SHP77 treated with DMSO at 0.1 percent for 48 hours (cell line): ENCODE measurements at regions not wholly inside any gene's neighbourhood (a gene's known extent, or its start where the extent isn't known, plus 50 kb on each side); places are given as distances from the start of the nearest gene placed in this dataset.

ENCODE experiments used
- DNase-seq: peaks from one replicate; lab custom pipeline; 2025; lab: John Stamatoyannopoulos, UW

GRCh38 chr11:45597097-45597496 lies 68.3 kb downstream of the CHST1 start:
- no peak for DNase-seq

GRCh38 chr11:45596571-45596970 lies 68.9 kb downstream of the CHST1 start:
- DNase-seq, result no peak

- no peak for DNase-seq
Measured at GRCh38 chr11:45593992-45594391, 71.4 kb downstream of the CHST1 start.

GRCh38 chr11:45592636-45593035 lies 72.8 kb downstream of the CHST1 start:
- no peak for DNase-seq

GRCh38 chr11:45590743-45591142 lies 74.7 kb downstream of the CHST1 start:
- DNase-seq, result no peak

GRCh38 chr11:45585205-45585604 lies 80.2 kb downstream of the CHST1 start:
- DNase-seq, result no peak

GRCh38 chr11:45583981-45584566 lies 81.3 kb downstream of the CHST1 start:
- no peak for DNase-seq

- DNase-seq, result no peak
Measured at GRCh38 chr11:45580399-45580798, 85.0 kb downstream of the CHST1 start.

GRCh38 chr11:45578316-45578715 lies 87.1 kb downstream of the CHST1 start:
- DNase-seq, result no peak

- no peak for DNase-seq
Measured at GRCh38 chr11:45577752-45578151, 87.7 kb downstream of the CHST1 start.

GRCh38 chr11:45576461-45577215 lies 88.8 kb downstream of the CHST1 start:
- no peak for DNase-seq

GRCh38 chr11:45573728-45574127 lies 91.7 kb downstream of the CHST1 start:
- DNase-seq, result no peak

- no peak for DNase-seq
Measured at GRCh38 chr11:45572354-45573123, 92.9 kb downstream of the CHST1 start.

GRCh38 chr11:45569776-45570175 lies 95.6 kb downstream of the CHST1 start:
- DNase-seq, result no peak

- DNase-seq, result no peak
Measured at GRCh38 chr11:45568049-45568448, 97.4 kb downstream of the CHST1 start.

GRCh38 chr11:45565446-45565988 lies 99.9 kb downstream of the CHST1 start:
- no peak for DNase-seq

GRCh38 chr11:45563810-45564209 lies 101.6 kb downstream of the CHST1 start:
- DNase-seq, result no peak

- no peak for DNase-seq
Measured at GRCh38 chr11:45563171-45563570, 102.3 kb downstream of the CHST1 start.

- peak; percentile 44 for DNase-seq
Measured at GRCh38 chr11:45560913-45561281, 104.5 kb downstream of the CHST1 start.

- peak; percentile 58 for DNase-seq
Measured at GRCh38 chr11:45560155-45560912, 105.1 kb downstream of the CHST1 start.

- no peak for DNase-seq
Measured at GRCh38 chr11:45556851-45557707, 108.3 kb downstream of the CHST1 start.
